Hepatocyte (in vitro differentiated cells): ENCODE measurements at regions not wholly inside any gene's neighbourhood (a gene's known extent, or its start where the extent isn't known, plus 50 kb on each side); places are given as distances from the start of the nearest gene placed in this dataset.

Experiments
- DNase-seq: peaks from one replicate; pipeline ENCODE4 v3.0.0-alpha.2; 2016; ENCODE audit warnings: low spot score
- H2AFZ ChIP-seq: fragments of 200-600 bp; sonication (generic); 2 replicates; pipeline ENCODE4 v1.6.0; 2016; ENCODE audit warnings: antibody characterized with exemption, mild to moderate bottlenecking
- H3K27ac ChIP-seq: fragments of 200-600 bp; sonication (generic); 2 replicates; pipeline ENCODE4 v1.5.1; 2016; ENCODE audit warnings: mild to moderate bottlenecking
- H3K27me3 ChIP-seq: fragments of 200-600 bp; sonication (generic); 2 replicates; pipeline ENCODE4 v1.6.1; 2016
- H3K36me3 ChIP-seq: fragments of 200-600 bp; sonication (generic); replicated peaks from 2 replicates; pipeline ENCODE4 v1.5.1; 2016; ENCODE audit warnings: low read depth; ENCODE audit not compliant: insufficient read depth
- H3K4me1 ChIP-seq: fragments of 200-600 bp; sonication (generic); 2 replicates; pipeline ENCODE4 v1.5.1; 2016; ENCODE audit warnings: mild to moderate bottlenecking, moderate library complexity; ENCODE audit not compliant: insufficient read depth
- H3K4me2 ChIP-seq: fragments of 200-600 bp; sonication (generic); 2 replicates; pipeline ENCODE4 v1.6.0; 2016
- H3K4me3 ChIP-seq: fragments of 200-600 bp; sonication (generic); 2 replicates; pipeline ENCODE4 v1.5.1; 2016; ENCODE audit warnings: mild to moderate bottlenecking
- H3K79me2 ChIP-seq: fragments of 200-600 bp; sonication (generic); 2 replicates; pipeline ENCODE4 v1.6.0; 2017; ENCODE audit warnings: mild to moderate bottlenecking
- H3K9me2 ChIP-seq: fragments of 200-600 bp; sonication (generic); replicated peaks from 2 replicates; pipeline ENCODE4 v1.6.0; 2017; ENCODE audit warnings: mild to moderate bottlenecking; ENCODE audit not compliant: insufficient read depth
- H3K9me3 ChIP-seq: fragments of 200-600 bp; sonication (generic); 2 replicates; pipeline ENCODE4 v1.5.1; 2016; ENCODE audit warnings: low read depth, mild to moderate bottlenecking
- H4K20me1 ChIP-seq: fragments of 200-600 bp; sonication (generic); 2 replicates; pipeline ENCODE4 v1.6.0; 2016; ENCODE audit warnings: mild to moderate bottlenecking; ENCODE audit not compliant: insufficient read depth, poor library complexity, severe bottlenecking
- CTCF ChIP-seq: fragments of 200-600 bp; sonication (generic); IDR thresholded peaks from 2 replicates; pipeline ENCODE4 v1.5.1; 2016; ENCODE audit warnings: antibody characterized with exemption, mild to moderate bottlenecking; ENCODE audit not compliant: poor library complexity
- EZH2 ChIP-seq: fragments of 200-600 bp; sonication (generic); IDR thresholded peaks from 2 replicates; pipeline ENCODE4 v1.6.1; 2016; ENCODE audit warnings: antibody characterized with exemption, mild to moderate bottlenecking, borderline replicate concordance
- EZH2phosphoT487 ChIP-seq: fragments of 200-600 bp; sonication (generic); IDR thresholded peaks from one replicate; pipeline ENCODE4 v1.6.1; 2018; ENCODE audit warnings: antibody characterized with exemption, mild to moderate bottlenecking, low read depth, moderate library complexity; ENCODE audit not compliant: unreplicated experiment, severe bottlenecking
- WGBS: methylation state at CpG from one replicate; pipeline ENCODE4 v1.1.6; 2016; ENCODE audit warnings: low lambda C conversion rate; ENCODE audit errors: missing lambda C conversion rate; 5-methylcytosine and 5-hydroxymethylcytosine counted together

- H2AFZ ChIP-seq, result no peak overlapping the region
- no peak overlapping the region for H3K4me2 ChIP-seq
- H3K9me2 ChIP-seq, result no peaks in the 10 kb centered on the region
- TF ChIP-seq CTCF (no peak), EZH2phosphoT487 (no peak), EZH2 (no peak)
- no peaks in the 10 kb centered on the region for H3K4me1 ChIP-seq
- H3K9me3 ChIP-seq, result no peaks in the 10 kb centered on the region
- H3K27ac ChIP-seq, result peak overlapping the region; percentile 44
- WGBS, result 87% methylated on average over 2 of the region's 2 CpGs
- H3K79me2 ChIP-seq, result no peaks in the 10 kb centered on the region
- no peak for DNase-seq
- no peaks in the 10 kb centered on the region for H3K27me3 ChIP-seq
- H3K4me3 ChIP-seq, result no peak overlapping the region
- no peaks in the 10 kb centered on the region for H4K20me1 ChIP-seq
- H3K36me3 ChIP-seq, result no peaks in the 10 kb centered on the region
These were observed 57.8 kb upstream of the MAX start for GRCh38 chr14:65160091-65160490.

DNA sequence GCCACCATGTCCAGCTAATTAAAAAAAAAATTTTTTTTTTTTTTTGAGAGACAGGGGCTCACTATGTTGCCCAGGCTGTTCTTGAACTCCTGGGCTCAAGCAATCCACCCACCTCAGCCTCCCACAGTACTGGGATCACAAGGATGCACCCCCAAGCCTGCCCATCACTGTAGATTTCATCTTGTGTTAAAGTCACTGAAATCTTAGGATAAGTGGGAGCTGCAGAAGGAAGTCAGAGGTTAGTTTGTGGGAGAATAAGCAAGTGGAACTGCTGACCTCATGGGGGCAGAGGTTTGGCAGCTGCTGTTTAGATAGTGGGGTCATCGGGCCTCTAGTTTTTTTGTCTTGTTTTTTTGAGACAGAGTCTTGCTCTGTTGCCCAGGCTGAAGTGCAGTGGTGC is 59.7 kb upstream of the MAX start:
- H3K4me3 ChIP-seq, result no peak overlapping the region
- H3K36me3 ChIP-seq, result no peaks in the 10 kb centered on the region
- no peak overlapping the region for H3K4me2 ChIP-seq
- H3K27ac ChIP-seq, result no peak overlapping the region
- no peak for DNase-seq
- TF ChIP-seq EZH2, result no peak
- TF ChIP-seq CTCF, result no peak
- no peak for TF ChIP-seq EZH2phosphoT487
- H4K20me1 ChIP-seq, result no peaks in the 10 kb centered on the region
- H3K9me2 ChIP-seq, result no peaks in the 10 kb centered on the region
- H3K79me2 ChIP-seq, result no peaks in the 10 kb centered on the region
- no peaks in the 10 kb centered on the region for H3K4me1 ChIP-seq
- H2AFZ ChIP-seq, result no peak overlapping the region
- H3K27me3 ChIP-seq, result no peaks in the 10 kb centered on the region
- no peaks in the 10 kb centered on the region for H3K9me3 ChIP-seq
- WGBS, result 84% methylated on average over 1 of the region's 1 CpG

DNA sequence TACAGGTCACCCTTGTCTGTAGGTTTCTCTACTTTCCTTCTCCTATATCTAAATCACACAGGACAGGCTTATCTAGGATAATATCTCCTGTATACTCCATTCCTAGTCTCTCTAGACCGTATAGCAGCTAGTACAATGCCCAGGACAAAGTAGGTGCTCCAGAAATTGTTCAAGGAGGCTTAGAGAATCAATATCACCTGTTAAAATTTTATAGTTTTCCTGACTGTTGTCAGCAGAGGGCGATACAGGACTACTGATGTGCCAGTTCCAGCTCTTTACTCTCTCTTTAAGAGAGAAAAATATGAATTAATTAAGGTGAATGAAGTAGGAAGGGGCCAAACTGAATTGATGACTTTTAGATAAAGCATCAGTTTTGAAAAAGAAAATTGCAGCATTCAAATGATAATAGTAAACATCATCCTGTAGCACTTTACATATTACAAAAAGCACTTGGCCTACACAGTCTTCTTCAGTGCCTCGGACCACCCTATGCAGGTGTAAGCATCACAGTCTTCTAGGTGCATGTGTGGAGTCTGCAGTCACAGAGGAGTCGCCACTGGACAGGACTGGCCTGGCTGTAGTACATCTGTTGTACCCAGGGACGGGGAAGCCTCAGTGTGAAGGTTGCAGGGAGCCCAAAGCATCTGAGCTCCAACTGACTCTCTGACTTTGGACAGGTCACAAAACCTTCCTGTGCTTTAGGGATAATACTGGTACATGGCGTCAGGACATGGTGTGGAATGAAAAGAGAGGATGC is 61.9 kb upstream of the MAX start:
- Histone ChIP-seq H3K27me3 (no peaks in the 10 kb centered on the region), H3K9me3 (no peaks in the 10 kb centered on the region), H3K36me3 (no peaks in the 10 kb centered on the region), H3K9me2 (no peaks in the 10 kb centered on the region), H4K20me1 (no peaks in the 10 kb centered on the region), H3K27ac (no peak overlapping the region), H3K4me2 (no peak overlapping the region), H3K79me2 (no peaks in the 10 kb centered on the region), H2AFZ (no peak overlapping the region), H3K4me3 (no peak overlapping the region), H3K4me1 (no peaks in the 10 kb centered on the region)
- WGBS, result 43% methylated on average over 6 of the region's 6 CpGs
- no peak for TF ChIP-seq EZH2phosphoT487
- TF ChIP-seq CTCF, result peak; percentile 91
- no peak for TF ChIP-seq EZH2
- peak; percentile 60 for DNase-seq

GRCh38 chr14:65164825-65165135 is 62.5 kb upstream of the MAX start:
- Histone ChIP-seq H3K27ac (no peak overlapping the region), H3K4me1 (no peaks in the 10 kb centered on the region), H3K9me2 (no peaks in the 10 kb centered on the region), H3K36me3 (no peaks in the 10 kb centered on the region), H2AFZ (no peak overlapping the region), H3K9me3 (no peaks in the 10 kb centered on the region), H3K4me3 (no peak overlapping the region), H3K4me2 (no peak overlapping the region), H3K79me2 (no peaks in the 10 kb centered on the region), H3K27me3 (no peaks in the 10 kb centered on the region), H4K20me1 (no peaks in the 10 kb centered on the region)
- TF ChIP-seq EZH2, result no peak
- no peak for TF ChIP-seq CTCF
- DNase-seq, result no peak
- WGBS, result 53% methylated on average over 3 of the region's 3 CpGs
